ENCODE measurements at regions not wholly inside any gene's neighbourhood (a gene's known extent, or its start where the extent isn't known, plus 50 kb on each side); places are given as distances from the start of the nearest gene placed in this dataset.
"Not testable (repeated sequence)": the region's sequence is repeated elsewhere in the genome, so short reads cannot be mapped to it uniquely, and the experiment has no call there.

DNA sequence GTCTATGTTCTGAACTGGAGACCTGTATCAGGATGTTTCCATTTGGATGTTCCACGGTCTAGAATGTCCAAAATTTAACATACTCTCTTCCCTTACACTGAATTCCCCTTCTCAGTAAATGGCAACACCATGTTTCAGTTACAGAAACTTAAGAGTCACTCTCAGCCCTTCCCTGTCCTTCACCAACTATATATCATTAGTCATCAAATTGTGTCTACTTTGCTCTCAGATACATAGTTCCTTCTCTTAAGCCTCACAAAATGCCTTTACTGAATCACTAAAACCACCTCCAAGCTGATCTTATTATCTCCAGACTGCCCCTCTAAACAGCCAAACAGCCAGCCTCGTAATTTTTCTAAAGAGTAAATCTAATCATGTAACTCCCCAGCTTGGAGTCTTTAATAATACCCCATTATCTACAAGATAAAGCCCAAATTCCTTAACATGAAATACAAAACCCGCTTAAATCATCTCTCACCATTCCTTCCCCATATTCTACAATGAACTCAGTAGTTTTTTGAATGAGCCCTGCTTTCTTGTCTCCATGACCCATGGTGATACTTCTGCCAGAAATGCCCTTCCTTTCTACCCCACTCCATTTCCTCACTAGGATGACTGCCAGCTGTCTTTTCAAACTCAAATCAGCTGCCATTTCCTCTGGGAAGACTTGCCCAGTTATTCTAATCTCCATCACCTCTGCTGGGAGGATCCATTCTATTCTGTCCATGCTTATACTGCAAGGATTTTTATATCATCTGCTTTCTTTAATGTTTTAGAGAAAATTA is 102.7 kb upstream of the ARHGAP42 start:
- no peak for DNase-seq

DNA sequence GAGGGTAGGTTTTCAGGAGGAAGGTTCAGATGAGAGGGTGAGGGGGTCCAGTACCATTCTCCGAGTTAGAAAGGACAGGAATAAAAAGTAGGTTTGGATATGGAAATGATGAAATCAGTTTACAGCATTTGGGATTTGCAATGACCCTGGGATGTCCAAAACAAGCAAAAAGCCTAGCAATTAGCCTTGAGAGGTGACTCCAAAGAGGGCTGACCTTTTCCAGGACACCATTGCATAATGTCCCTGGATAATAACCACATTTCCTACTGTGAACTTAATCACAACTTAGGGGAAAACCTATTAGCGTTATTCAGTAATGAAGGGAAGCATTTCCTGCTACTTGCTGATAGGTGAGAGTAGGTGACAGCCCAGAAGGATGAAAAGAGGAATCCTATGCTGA is 101.4 kb upstream of the ARHGAP42 start:
- DNase-seq, result no peak

DNA sequence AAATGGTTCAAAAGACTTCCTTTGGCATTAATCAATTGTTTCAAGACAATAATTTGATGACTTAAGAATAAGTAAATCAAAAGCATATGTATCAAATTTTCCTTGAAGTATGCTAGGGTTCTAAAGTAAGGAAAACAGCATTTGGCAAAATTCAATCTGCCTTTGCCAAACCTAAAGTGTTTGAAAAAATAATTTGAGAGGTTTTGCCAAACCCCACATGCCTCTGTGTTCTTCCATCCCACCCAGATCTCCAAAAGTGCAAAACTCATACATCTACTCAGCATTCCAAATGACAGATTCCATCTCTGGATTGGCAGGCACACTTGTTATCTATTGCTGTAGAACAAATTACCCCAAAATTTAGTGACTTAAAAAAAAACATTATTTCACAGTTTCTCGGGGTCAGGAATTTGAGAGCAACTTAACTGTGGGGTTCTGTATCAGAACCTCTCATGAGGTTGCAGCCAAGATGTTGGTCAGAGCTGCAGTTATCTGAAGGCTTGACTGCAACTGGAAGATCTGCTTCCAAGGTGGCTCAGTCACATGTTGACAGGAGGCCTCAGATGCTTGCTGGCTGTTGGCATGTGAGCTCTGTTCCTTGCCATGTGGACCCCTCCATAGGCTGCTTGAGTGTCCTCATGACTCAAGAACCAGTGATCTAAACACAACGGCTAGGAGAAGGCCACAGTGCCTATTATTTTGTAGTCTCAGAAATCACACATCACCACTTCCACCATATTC is 100.6 kb upstream of the ARHGAP42 start:
- DNase-seq, result no peak

DNA sequence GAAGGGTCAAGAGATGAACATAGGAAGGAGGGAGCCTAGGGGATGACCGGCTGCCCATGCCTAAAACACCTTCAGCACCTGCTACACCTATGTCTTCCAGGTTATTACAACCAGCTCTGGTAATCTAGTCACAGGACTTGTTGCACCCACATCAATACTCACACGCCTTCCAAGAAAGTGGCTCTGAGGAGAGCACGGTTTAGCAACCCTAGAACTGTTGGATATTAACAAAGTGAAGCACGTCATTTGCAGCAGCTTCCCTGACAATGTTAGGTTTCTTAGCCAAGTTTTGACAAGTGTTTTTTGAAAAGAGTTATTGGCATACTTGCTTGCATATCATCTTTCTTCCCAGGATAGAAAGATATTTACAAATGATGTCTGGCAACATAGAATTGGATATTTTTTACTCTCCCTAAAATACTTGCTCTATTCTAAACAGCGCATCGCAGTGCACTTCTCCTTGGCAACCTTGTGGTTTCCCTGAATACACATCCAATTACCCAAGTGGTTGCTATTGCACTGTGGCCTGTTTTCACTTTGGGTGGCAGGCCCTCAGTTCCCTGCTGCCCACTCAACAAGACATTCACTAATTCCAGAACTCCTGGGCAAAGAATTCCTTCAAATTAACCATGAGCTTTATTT is 94.3 kb upstream of the ARHGAP42 start:
- DNase-seq, result no peak

DNA sequence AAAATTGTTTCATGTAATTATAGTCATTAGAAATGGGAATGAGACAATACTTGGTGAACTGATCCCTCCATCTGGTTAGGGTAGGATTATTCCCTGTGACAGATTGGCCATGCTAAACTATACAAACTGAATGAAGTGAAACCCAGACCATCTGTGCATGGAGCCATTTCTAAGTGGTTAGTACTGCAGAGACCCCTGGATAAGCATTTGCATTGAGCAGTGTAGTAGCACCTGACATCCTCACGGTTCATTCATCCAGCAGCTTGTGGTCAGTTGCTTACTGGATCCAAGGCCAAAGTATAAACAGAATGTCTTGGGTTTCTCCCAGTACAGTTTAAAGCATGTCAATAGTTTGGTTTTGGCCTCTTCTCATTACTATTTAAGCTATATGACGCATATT is 93.8 kb upstream of the ARHGAP42 start:
- no peak for DNase-seq

DNA sequence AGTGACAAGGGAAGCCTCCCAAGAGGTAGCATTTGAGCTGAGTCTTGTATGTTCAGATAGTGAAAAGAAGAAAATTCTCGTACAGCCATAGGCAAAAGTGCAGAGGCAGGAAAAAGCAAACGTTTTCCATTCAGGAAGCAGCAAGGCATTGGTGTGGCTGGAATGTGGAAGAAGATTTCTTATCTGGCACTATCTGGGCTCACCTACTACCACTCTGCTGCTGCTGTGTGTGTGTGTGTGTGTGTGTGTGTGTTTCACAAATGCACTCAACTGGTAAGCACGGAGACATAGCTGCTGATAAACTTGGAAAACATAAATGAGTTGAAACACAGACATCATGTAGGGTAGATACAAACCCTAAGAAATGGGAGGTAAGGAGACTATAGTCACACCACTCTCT is 92.8 kb upstream of the ARHGAP42 start:
- DNase-seq, result no peak

DNA sequence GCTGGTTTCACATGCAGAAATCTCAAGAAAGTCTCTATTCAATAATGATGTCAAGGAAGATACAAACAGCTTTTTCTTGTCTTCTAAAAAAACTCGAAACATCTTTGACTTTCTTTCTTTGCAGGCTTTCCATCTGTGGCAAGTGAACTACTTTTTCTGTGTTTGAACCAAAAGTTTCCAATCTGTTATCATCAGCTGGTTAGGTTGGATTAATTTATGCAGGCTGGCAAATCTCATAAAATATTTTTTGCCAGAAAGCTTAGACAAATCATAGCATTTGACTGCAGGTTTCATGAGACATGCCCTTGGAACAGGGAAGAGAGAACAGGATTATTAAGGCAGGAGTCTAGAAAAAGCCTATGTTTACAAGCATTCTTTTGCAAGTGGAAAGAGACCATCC is 86.1 kb upstream of the ARHGAP42 start:
- DNase-seq, result no peak

DNA sequence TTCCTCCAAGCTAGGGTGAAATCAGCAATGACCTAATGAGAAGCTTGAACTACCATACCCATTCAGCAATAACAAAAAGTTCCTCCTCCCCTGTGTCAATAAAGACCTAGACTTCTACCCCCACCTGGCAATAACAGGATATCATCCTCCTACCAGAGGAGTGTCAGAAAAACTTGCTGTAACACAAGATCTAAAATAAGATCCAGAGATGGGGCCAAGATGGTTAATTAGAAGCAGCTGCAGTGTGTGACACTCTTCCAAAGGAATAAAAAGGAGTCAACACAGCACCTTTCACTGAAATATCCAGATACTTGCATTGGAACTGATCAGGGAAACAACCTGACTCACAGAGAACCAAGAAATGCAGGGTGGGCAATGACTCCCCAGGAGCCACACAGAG is 84.4 kb upstream of the ARHGAP42 start:
- DNase-seq, result no peak

DNA sequence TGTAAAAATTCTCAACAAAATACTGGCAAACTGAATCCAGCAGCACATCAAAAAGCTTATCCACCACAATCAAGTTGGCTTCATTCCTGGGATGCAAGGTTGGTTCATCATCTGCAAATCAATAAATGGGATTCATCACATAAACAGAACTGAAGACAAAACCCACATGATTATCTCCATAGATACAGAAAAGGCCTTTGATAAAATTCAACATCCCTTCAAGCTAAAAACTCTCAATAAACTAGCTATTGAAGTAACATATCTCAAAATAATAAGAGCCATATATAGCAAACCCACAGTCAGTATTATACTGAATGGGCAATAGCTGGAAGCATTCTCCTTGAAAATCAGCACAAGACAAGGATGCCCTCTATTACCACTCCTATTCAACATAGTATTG is 79.3 kb upstream of the ARHGAP42 start:
- not testable (repeated sequence) for DNase-seq

DNA sequence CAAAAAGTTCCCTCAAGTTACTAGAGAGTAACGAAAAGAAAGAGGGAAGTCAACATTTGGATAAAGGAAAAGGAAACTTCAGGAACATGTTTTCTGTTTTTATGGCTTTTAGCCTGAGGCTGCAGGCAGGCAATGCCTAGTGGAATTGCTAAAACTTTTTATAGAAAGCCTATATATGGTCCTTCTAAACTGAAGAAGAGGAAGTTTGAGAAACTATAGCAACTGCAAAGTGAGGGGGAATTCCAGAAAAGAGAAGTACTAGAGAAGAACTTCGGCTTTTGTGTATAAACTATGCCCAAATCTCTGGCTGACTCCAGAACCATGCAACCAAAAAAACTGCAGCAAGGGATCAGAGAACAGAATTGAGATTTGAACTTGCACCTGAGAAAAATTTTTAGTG is 74.3 kb upstream of the ARHGAP42 start:
- DNase-seq, result no peak

DNA sequence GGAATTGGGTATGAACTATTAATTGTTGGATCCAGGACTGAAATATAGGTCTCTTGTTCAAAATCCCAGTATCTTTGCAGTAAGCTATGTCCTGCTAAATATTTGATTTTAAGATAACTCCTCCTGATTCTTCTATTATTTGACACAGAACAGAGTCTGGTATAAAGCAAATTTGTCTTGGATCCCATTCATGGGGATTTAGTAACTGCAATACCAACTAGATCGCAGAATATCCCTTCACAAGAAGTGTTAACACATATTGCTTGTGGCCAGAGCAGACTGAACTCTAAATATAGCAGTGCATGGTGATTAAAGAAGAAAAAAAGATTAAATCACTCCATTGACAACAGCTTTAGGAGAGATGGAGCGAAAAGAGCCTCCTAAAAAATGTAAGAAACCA is 68.2 kb upstream of the ARHGAP42 start:
- no peak for DNase-seq

DNA sequence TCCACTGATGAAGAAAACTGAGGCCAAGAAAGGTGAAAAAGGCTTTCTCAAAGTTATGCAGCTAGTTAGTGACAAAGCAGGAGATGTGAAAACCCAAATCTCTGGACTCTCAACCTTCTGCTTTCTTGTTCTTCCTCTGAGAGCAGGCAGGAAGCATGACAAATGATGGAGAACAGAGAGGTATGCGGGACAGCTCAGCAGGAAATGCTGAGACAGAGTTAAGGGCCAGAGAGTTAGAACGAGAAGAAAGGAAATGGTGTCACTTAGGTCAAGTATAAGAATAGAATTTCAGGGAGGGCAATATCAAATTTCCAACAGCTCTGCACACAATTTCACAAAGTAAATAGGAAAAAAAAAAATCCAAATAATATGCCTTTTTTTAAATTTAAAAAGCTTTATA is 67.6 kb upstream of the ARHGAP42 start:
- no peak for DNase-seq

DNA sequence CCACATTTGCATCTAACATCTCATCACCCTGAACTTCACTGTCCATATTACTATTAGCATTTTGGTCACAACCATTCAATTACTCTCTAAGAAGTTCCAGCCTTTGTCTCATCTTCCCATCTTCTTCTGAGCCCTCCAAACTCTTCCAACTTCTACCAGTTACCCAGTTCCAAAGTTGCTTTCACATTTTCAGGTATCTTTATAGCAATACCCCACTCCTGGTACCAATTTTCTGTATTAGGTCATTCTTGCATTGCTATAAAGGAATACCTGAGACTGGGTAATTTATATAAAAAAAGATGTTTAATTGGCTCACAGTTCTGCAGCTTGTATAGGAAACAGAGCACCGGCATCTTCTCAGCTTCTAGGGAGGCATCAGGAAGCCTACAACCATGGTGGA is 64.7 kb upstream of the ARHGAP42 start:
- DNase-seq, result no peak

DNA sequence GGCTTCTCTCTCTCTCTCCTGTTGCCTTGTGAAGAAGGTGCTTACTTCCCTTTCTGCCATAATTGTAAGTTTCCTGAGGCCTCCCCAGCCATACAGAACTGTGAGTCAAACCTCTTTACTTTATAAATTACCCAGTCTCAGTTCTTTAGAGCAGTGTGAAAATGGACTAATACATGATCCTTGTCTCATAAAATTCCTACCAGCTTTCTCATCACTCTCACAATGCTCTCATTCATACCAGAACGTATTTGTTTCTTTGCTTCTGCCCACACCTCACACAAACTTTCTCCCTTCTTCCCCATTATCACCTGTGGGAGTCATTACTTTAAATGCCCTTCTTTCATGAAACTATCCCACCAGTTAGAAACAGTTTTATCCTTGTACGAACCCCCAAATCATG is 62.7 kb upstream of the ARHGAP42 start:
- no peak for DNase-seq

DNA sequence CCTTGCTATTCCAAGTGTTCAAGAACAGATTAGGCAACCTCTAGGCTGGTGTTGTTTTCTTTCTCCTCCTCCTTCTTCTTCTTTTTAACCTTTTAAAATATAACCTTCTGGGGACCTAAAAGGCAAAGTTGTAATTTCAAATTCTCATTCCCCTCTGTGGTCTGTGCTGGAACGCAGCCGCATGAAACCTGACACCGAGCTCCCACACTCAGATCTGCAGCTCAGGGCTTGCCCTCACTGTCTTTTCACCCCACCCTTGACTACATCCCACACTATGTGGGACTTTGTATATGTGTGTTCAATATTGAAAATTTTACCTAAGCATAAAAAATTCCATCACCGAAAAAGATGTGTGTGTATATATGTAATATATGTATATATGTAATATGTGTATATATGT is 62.0 kb upstream of the ARHGAP42 start:
- DNase-seq, result no peak

DNA sequence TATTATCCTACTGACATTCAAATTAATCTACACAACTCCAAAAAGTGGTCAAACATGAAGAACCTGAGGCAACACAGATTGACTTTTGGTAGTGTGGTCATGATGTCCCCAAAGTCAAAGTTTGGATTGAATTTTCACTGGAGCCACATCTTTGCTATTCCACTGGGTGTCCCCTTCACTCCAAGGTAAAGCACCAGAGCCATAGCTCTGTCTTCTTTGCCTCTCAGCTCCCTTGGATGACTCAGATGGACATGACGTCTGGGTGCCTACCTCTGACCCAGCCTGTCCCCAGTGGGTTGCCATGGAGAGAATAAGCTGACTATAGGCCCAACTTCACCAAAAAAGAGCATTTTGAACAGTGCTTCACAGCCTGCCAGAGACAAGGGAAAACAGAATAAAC is 57.4 kb upstream of the ARHGAP42 start:
- no peak for DNase-seq

DNA sequence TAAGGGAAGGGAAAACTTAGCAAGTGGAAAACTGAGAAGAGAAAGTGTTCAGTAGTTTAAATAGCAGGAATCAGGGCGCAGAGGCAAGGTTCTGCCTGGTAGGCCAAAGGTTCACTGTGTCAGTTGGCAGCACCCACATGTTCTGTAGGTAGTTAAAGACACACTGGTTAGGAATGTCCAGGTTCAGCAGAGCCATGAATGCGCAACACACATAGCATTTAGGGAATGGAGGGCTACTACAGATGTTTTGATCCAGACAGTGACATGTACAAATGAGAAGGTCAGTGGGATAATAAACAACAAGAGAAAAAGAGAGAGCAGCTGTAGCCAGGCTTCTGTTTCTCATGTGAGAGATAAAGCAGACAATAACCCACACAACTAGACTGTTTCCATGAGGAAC is 56.2 kb upstream of the ARHGAP42 start:
- DNase-seq, result no peak

DNA sequence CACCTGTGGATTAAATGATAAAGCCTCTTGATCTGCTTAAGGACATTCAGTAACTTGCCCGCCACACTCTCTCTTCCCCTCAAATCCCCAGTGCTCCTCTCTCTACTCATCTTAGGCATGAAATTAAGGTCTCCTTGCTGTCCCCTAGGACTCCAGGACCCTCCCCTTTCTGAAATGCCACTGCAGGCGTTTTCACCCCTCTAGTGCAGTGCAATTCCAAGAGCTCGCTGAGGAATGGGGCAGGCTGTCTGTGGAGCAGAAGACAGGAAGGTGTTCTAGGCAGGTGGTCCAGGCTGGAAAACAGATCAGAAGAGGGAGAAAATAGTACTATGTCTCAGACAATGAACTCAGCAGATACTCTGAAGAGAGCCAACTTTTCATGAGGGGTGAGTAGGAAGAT is 55.8 kb upstream of the ARHGAP42 start:
- no peak for DNase-seq

DNA sequence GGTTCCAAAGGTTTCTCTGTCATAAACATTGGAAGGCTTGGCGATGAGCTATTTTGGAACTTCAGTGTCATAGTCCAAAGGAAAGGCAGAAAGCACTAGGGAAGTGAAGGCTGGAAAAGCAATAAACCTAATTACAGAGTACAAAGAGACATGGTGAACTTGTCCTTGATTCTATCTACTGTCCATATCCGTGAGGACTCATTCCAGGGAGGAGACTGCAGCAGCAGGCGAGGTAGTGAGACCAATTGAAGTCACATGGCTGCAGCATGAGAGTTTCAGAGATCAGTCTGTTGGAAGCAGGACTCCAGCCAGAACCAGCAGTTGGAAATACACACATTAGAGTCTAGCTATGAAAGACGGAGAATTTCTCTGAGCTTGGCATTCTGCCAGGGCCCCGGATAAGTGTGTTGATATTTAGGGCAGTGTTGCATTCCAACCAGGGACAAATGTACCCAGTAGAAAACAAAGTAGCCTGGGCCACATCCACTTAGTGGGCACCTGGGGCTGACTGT is 54.1 kb upstream of the ARHGAP42 start:
- DNase-seq, result peak in 2 of 14 donors; percentile 13 to 80

DNA sequence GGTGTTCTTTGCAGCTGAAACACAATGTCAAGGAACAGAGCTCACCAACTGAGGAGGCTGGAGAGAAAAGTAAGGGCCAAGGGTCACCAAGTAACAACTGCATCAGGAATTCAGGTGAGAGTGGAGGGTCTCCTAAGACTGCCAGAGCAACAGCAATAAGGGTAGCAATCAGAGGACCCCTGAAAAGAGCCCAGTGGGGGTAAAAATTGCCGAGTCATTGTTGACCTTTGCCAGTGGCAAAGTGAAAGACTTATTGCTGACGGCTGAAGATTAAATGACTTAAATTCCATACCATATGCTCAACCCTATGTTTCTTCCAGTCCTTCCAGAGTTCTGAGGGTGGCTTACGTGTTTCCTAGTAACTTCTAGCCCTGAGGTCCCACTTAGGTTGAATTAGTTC is 51.9 kb upstream of the ARHGAP42 start:
- DNase-seq, result no peak

DNA sequence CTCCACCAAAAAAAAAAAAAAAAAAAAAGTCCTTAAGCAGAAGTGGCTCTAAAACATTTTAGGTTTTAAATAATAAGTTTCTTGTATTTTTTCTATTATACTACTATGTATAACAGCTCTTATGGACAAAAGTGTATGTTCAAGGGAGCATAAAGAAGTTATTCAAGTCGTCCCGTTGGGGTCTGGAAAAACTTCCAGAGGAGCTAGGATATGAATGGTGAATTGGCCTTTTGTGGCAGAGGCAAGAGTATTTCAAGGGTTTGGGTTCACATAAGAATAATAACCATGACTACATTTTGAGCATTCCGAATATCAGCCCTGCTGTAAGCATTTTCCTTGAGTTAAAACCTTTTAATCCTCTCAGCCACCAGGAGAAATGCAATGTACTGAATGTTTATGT is 50.6 kb upstream of the ARHGAP42 start:
- no peak for DNase-seq
